Trophoblast cell (in vitro differentiated cells and primary cell): ENCODE measurements at regions not wholly inside any gene's neighbourhood (a gene's known extent, or its start where the extent isn't known, plus 50 kb on each side); places are given as distances from the start of the nearest gene placed in this dataset.

ENCODE experiments used
- DNase-seq, 2 donors: peaks; one replicate each; pipeline ENCODE4 v3.0.0-alpha.2; 2016
- H2AFZ ChIP-seq: 2 replicates; pipeline ENCODE4 v1.6.1; 2013; ENCODE audit warnings: low read length, moderate library complexity, mild to moderate bottlenecking; ENCODE audit not compliant: insufficient read depth, poor library complexity
- H2AK5ac ChIP-seq: 2 replicates; pipeline ENCODE4 v1.6.1; 2013; ENCODE audit warnings: mild to moderate bottlenecking, low read length
- H2BK120ac ChIP-seq: 2 replicates; pipeline ENCODE4 v1.6.1; 2013; ENCODE audit warnings: low read length, mild to moderate bottlenecking, moderate library complexity; ENCODE audit not compliant: insufficient read depth, poor library complexity
- H2BK12ac ChIP-seq: 2 replicates; pipeline ENCODE4 v1.6.1; 2013; ENCODE audit warnings: mild to moderate bottlenecking, low read length, moderate library complexity
- H2BK5ac ChIP-seq: 2 replicates; pipeline ENCODE4 v1.6.1; 2013; ENCODE audit warnings: low read length, low read depth, moderate library complexity, mild to moderate bottlenecking; ENCODE audit not compliant: poor library complexity
- H3K14ac ChIP-seq: 2 replicates; pipeline ENCODE4 v1.6.1; 2013; ENCODE audit warnings: mild to moderate bottlenecking, low read length
- H3K18ac ChIP-seq: 2 replicates; pipeline ENCODE4 v1.6.1; 2013; ENCODE audit warnings: mild to moderate bottlenecking, low read length
- H3K23ac ChIP-seq: 2 replicates; pipeline ENCODE4 v1.6.1; 2013; ENCODE audit warnings: low read length
- H3K27ac ChIP-seq: 2 replicates; pipeline ENCODE4 v1.5.1; 2013; ENCODE audit warnings: low read depth, mild to moderate bottlenecking, inconsistent platforms, low read length, moderate library complexity
- H3K27me3 ChIP-seq: 2 replicates; pipeline ENCODE4 v1.6.1; 2013; ENCODE audit warnings: inconsistent platforms, mild to moderate bottlenecking, low read length, moderate library complexity; ENCODE audit not compliant: insufficient read depth
- H3K36me3 ChIP-seq, 2 experiments: 1 replicate in 1 of 2; 2 replicates in 1 of 2; pipeline ENCODE4 v1.6.1; 2013; ENCODE audit warnings: low read length in 2 of 2, mild to moderate bottlenecking in 2 of 2, moderate library complexity in 1 of 2; ENCODE audit not compliant: insufficient read depth in 2 of 2, control insufficient read depth in 1 of 2
- H3K4ac ChIP-seq: 2 replicates; pipeline ENCODE4 v1.6.1; 2013; ENCODE audit warnings: low read depth, mild to moderate bottlenecking, low read length, moderate library complexity
- H3K4me1 ChIP-seq, 2 experiments: 1 replicate in 1 of 2; 2 replicates in 1 of 2; pipeline ENCODE4 v1.6.1; 2013; ENCODE audit warnings: low read length in 2 of 2, mild to moderate bottlenecking in 2 of 2, moderate library complexity in 1 of 2; ENCODE audit not compliant: insufficient read depth in 2 of 2, control insufficient read depth in 1 of 2
- H3K4me2 ChIP-seq: 2 replicates; pipeline ENCODE4 v1.6.1; 2013; ENCODE audit warnings: inconsistent platforms, mild to moderate bottlenecking, low read length, moderate library complexity
- H3K4me3 ChIP-seq: 2 replicates; pipeline ENCODE4 v1.5.1; 2013; ENCODE audit warnings: mild to moderate bottlenecking, low read depth, low read length, inconsistent platforms
- H3K79me1 ChIP-seq: one replicate; pipeline ENCODE4 v1.6.1; 2013; ENCODE audit warnings: low read length
- H3K79me2 ChIP-seq: 2 replicates; pipeline ENCODE4 v1.6.1; 2013; ENCODE audit warnings: low read length, mild to moderate bottlenecking; ENCODE audit not compliant: control insufficient read depth, insufficient read depth, poor library complexity
- H3K9ac ChIP-seq: 2 replicates; pipeline ENCODE4 v1.6.1; 2013; ENCODE audit warnings: mild to moderate bottlenecking, low read length
- H3K9me3 ChIP-seq: 2 replicates; pipeline ENCODE4 v1.6.1; 2013; ENCODE audit warnings: low read depth, mild to moderate bottlenecking, control low read depth, inconsistent platforms, low read length; ENCODE audit not compliant: insufficient read depth
- H4K12ac ChIP-seq: 2 replicates; pipeline ENCODE4 v1.6.1; 2013; ENCODE audit warnings: low read depth, mild to moderate bottlenecking, low read length, moderate library complexity
- H4K8ac ChIP-seq: 2 replicates; pipeline ENCODE4 v1.6.1; 2013; ENCODE audit warnings: low read depth, mild to moderate bottlenecking, low read length, moderate library complexity
- H4K91ac ChIP-seq: one replicate; pipeline ENCODE4 v1.6.1; 2013; ENCODE audit warnings: low read depth, mild to moderate bottlenecking, low read length, moderate library complexity
- WGBS: extraction: QIAGEN DNeasy Blood & Tissue Kit; methylation state at CpG from one replicate; pipeline ENCODE4 v1.1.7; 2013; ENCODE audit warnings: missing lambda C conversion rate; ENCODE audit not compliant: insufficient read length, insufficient coverage; ENCODE audit errors: extremely low coverage; 5-methylcytosine and 5-hydroxymethylcytosine counted together

GRCh38 chr6:121694801-121695251 lies 259.4 kb downstream of the GJA1 start:
- no peak overlapping the region for H3K18ac ChIP-seq
- WGBS: no CpG with 5 or more reads among the region's 3 CpGs

GRCh38 chr6:121695329-121695728 lies 259.9 kb downstream of the GJA1 start:
- Histone ChIP-seq H3K27ac (no peak overlapping the region), H3K9me3 (no peaks in the 10 kb centered on the region), H3K4ac (no peak overlapping the region), H3K4me1 (no peaks in the 10 kb centered on the region), H4K8ac (no peak overlapping the region), H3K4me3 (peak overlapping the region; percentile 14), H3K4me2 (no peak overlapping the region), H2AFZ (no peak overlapping the region), H3K36me3 (no peaks in the 10 kb centered on the region), H2AK5ac (no peak overlapping the region), H3K27me3 (no peaks in the 10 kb centered on the region), H3K79me2 (no peaks in the 10 kb centered on the region), H3K9ac (no peak overlapping the region), H3K23ac (no peak overlapping the region), H4K12ac (no peak overlapping the region), H3K79me1 (no peaks in the 10 kb centered on the region), H2BK120ac (no peak overlapping the region), H2BK12ac (no peak overlapping the region), H3K14ac (no peak overlapping the region), H3K18ac (no peak overlapping the region), H4K91ac (peak overlapping the region; percentile 14), H2BK5ac (no peak overlapping the region)
- WGBS: no CpG with 5 or more reads among the region's 3 CpGs
- no peak for DNase-seq

More at GRCh38 chr6:121694801-121695251, 259.4 kb downstream of the GJA1 start:
- Histone ChIP-seq H3K27ac (no peak overlapping the region), H2AK5ac (no peak overlapping the region), H3K9me3 (no peaks in the 10 kb centered on the region), H3K4me3 (no peak overlapping the region), H2BK12ac (no peak overlapping the region), H3K9ac (no peak overlapping the region), H3K4me2 (no peak overlapping the region), H3K36me3 (no peaks in the 10 kb centered on the region), H4K12ac (no peak overlapping the region), H2BK120ac (no peak overlapping the region), H3K79me2 (no peaks in the 10 kb centered on the region), H4K8ac (no peak overlapping the region), H4K91ac (no peak overlapping the region), H2BK5ac (no peak overlapping the region), H3K4ac (no peak overlapping the region), H3K27me3 (no peaks in the 10 kb centered on the region), H3K79me1 (no peaks in the 10 kb centered on the region), H3K4me1 (no peaks in the 10 kb centered on the region), H3K23ac (no peak overlapping the region), H2AFZ (no peak overlapping the region), H3K14ac (no peak overlapping the region)
- DNase-seq: no peak

GRCh38 chr6:121697921-121698320 lies 262.5 kb downstream of the GJA1 start:
- Histone ChIP-seq H3K14ac (no peak overlapping the region), H3K79me2 (no peaks in the 10 kb centered on the region), H2AK5ac (no peak overlapping the region), H3K9ac (no peak overlapping the region), H3K27ac (no peak overlapping the region), H3K4me3 (no peak overlapping the region), H2BK120ac (no peak overlapping the region), H3K18ac (no peak overlapping the region), H3K23ac (no peak overlapping the region), H3K27me3 (no peaks in the 10 kb centered on the region), H2BK5ac (no peak overlapping the region), H3K36me3 (no peaks in the 10 kb centered on the region), H3K4me2 (no peak overlapping the region), H4K12ac (no peak overlapping the region), H4K91ac (no peak overlapping the region), H2BK12ac (no peak overlapping the region), H3K9me3 (peaks cover 2% of the 10 kb centered on the region), H4K8ac (no peak overlapping the region), H2AFZ (no peak overlapping the region), H3K79me1 (no peaks in the 10 kb centered on the region), H3K4ac (no peak overlapping the region), H3K4me1 (no peaks in the 10 kb centered on the region)
- no peak for DNase-seq
- no CpG with 5 or more reads among the region's 6 CpGs for WGBS

GRCh38 chr6:121698617-121699016 lies 263.2 kb downstream of the GJA1 start:
- Histone ChIP-seq H3K23ac (no peak overlapping the region), H2AFZ (no peak overlapping the region), H4K91ac (no peak overlapping the region), H3K18ac (no peak overlapping the region), H3K4me1 (no peaks in the 10 kb centered on the region), H4K8ac (no peak overlapping the region), H3K79me2 (no peaks in the 10 kb centered on the region), H3K36me3 (no peaks in the 10 kb centered on the region), H2BK120ac (no peak overlapping the region), H3K4ac (no peak overlapping the region), H2AK5ac (no peak overlapping the region), H3K9me3 (peaks cover 7% of the 10 kb centered on the region), H2BK12ac (no peak overlapping the region), H3K14ac (no peak overlapping the region), H3K4me3 (no peak overlapping the region), H4K12ac (no peak overlapping the region), H3K27ac (no peak overlapping the region), H2BK5ac (no peak overlapping the region), H3K4me2 (no peak overlapping the region), H3K79me1 (no peaks in the 10 kb centered on the region), H3K9ac (no peak overlapping the region), H3K27me3 (no peaks in the 10 kb centered on the region)
- no peak for DNase-seq
